GM12874 (cell line): ENCODE measurements at regions not wholly inside any gene's neighbourhood (a gene's known extent, or its start where the extent isn't known, plus 50 kb on each side); places are given as distances from the start of the nearest gene placed in this dataset.

Experiments
- CTCF ChIP-seq: IDR thresholded peaks from 2 replicates; pipeline ENCODE4 v1.5.1; 2011; ENCODE audit warnings: low read depth, mild to moderate bottlenecking, control low read depth, low read length, moderate library complexity; ENCODE audit not compliant: insufficient read depth

GRCh38 chr11:69965821-69966582, 112.1 kb upstream of the ANO1 start:
- no peak for TF ChIP-seq CTCF

DNA sequence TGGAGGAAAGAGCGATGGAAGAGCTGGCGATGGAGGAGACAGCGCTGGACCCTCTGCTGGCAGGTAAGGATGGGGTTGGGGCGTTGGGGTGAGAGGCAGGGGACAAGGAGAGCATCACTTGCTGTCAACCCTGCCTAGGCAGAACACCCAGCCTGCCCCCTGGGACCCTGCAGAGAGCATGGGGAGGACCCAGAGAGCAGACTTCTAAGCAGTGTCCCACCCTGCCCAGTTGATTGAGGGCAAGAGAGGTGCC, 111.6 kb upstream of the ANO1 start:
- TF ChIP-seq CTCF = no peak

DNA sequence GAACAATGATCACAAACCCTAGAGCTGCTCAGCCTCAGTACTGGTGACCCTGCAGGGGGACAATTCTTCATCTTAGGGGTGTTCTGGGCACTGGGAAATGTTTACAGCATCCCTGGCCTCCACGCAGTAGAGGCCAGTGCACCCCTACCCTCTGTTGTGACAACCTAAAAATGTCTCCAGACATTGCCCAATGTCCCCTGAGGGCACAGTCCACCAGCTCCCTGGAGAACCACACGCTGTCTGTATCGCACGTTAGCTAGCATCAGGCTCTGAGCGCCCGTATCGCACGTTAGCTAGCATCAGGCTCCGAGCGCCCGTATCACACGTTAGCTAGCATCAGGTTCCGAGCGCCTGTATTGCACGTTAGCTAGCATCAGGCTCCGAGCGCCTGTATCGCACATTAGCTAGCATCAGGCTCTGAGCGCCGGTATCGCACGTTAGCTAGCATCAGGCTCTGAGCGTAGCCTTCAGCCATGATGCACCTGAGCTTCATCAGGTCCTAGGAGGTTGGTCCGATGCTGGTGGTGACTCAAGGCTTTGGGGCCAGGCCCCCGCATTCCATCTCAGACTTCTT, 111.1 kb upstream of the ANO1 start:
- TF ChIP-seq CTCF = no peak

- TF ChIP-seq CTCF = no peak
Measured at GRCh38 chr11:69967484-69967883, 110.6 kb upstream of the ANO1 start.

- no peak for TF ChIP-seq CTCF
Measured at GRCh38 chr11:69968396-69969347, 109.4 kb upstream of the ANO1 start.

- no peak for TF ChIP-seq CTCF
Measured at GRCh38 chr11:69969890-69970784, 108.0 kb upstream of the ANO1 start.
